SK-N-SH treated with all-trans-retinoic acid at 6 μM for 48 hours (cell line): ENCODE measurements at regions not wholly inside any gene's neighbourhood (a gene's known extent, or its start where the extent isn't known, plus 50 kb on each side); places are given as distances from the start of the nearest gene placed in this dataset.

Source experiments
- ATAC-seq: fragments of 200-7000 bp; cut with Tn5 transposase; 3 replicates; pipeline ENCODE4 v1.9.1; 2020; ENCODE audit warnings: mild to moderate bottlenecking, moderate library complexity
- CREB5 ChIP-seq: fragments of 250-450 bp; sonication (Bioruptor Pico); IDR thresholded peaks from 2 replicates; pipeline ENCODE4 v1.5.1; 2020; ENCODE audit warnings: low read depth, mild to moderate bottlenecking, moderate library complexity
- CSDC2 ChIP-seq: fragments of 250-450 bp; sonication (Bioruptor Pico); IDR thresholded peaks from 2 replicates; pipeline ENCODE4 v1.5.0; 2020; ENCODE audit warnings: mild to moderate bottlenecking, moderate library complexity
- CSRNP3 ChIP-seq: fragments of 250-450 bp; sonication (Bioruptor Pico); IDR thresholded peaks from 2 replicates; pipeline ENCODE4 v1.5.1; 2021; ENCODE audit warnings: mild to moderate bottlenecking, moderate library complexity
- ESRRG ChIP-seq: fragments of 250-450 bp; sonication (Bioruptor Pico); IDR thresholded peaks from 2 replicates; pipeline ENCODE4 v1.6.1; 2021; ENCODE audit warnings: mild to moderate bottlenecking
- GLIS3 ChIP-seq: fragments of 250-450 bp; sonication (Bioruptor Pico); IDR thresholded peaks from 2 replicates; pipeline ENCODE4 v1.5.0; 2020; ENCODE audit warnings: mild to moderate bottlenecking, moderate library complexity
- ISL1 ChIP-seq: fragments of 250-450 bp; sonication (Bioruptor Pico); IDR thresholded peaks from 2 replicates; pipeline ENCODE4 v2.1.2; 2022; ENCODE audit warnings: mild to moderate bottlenecking, moderate library complexity
- OSR1 ChIP-seq: fragments of 250-450 bp; sonication (Bioruptor Pico); IDR thresholded peaks from 2 replicates; pipeline ENCODE4 v1.8.0; 2022; ENCODE audit warnings: moderate library complexity, mild to moderate bottlenecking, inconsistent platforms
- PATZ1 ChIP-seq: fragments of 250-450 bp; sonication (Bioruptor Pico); IDR thresholded peaks from 2 replicates; pipeline ENCODE4 v1.8.0; 2020; ENCODE audit warnings: mild to moderate bottlenecking, moderate library complexity, borderline replicate concordance
- POU6F1 ChIP-seq: fragments of 250-450 bp; sonication (Bioruptor Pico); IDR thresholded peaks from 2 replicates; pipeline ENCODE4 v1.8.0; 2021; ENCODE audit warnings: low read depth, mild to moderate bottlenecking, moderate library complexity, borderline replicate concordance
- PPARA ChIP-seq: fragments of 250-450 bp; sonication (Bioruptor Pico); IDR thresholded peaks from 2 replicates; pipeline ENCODE4 v1.5.0; 2020; ENCODE audit warnings: mild to moderate bottlenecking, borderline replicate concordance
- RARB ChIP-seq: fragments of 250-450 bp; sonication (Bioruptor Pico); IDR thresholded peaks from 2 replicates; pipeline ENCODE4 v1.8.0; 2021; ENCODE audit warnings: mild to moderate bottlenecking, moderate library complexity
- SNAI2 ChIP-seq: fragments of 250-450 bp; sonication (Bioruptor Pico); IDR thresholded peaks from 2 replicates; pipeline ENCODE4 v1.5.0; 2020; ENCODE audit warnings: mild to moderate bottlenecking, moderate library complexity
- TOX ChIP-seq: fragments of 250-450 bp; sonication (Bioruptor Pico); IDR thresholded peaks from 2 replicates; pipeline ENCODE4 v1.8.0; 2021; ENCODE audit warnings: mild to moderate bottlenecking, moderate library complexity, borderline replicate concordance
- ZC3H10 ChIP-seq: fragments of 250-450 bp; sonication (Bioruptor Pico); IDR thresholded peaks from 2 replicates; pipeline ENCODE4 v1.5.1; 2021; ENCODE audit warnings: mild to moderate bottlenecking, moderate library complexity
- ZFP3 ChIP-seq: fragments of 250-450 bp; sonication (Bioruptor Pico); IDR thresholded peaks from 2 replicates; pipeline ENCODE4 v1.5.0; 2020; ENCODE audit warnings: mild to moderate bottlenecking, moderate library complexity
- ZFP30 ChIP-seq: fragments of 450-650 bp; formaldehyde crosslinking; IDR thresholded peaks from 2 replicates; pipeline ENCODE4 v1.5.0; 2022; ENCODE audit warnings: mild to moderate bottlenecking, moderate library complexity
- ZNF565 ChIP-seq: fragments of 450-650 bp; formaldehyde crosslinking; conservative IDR thresholded peaks from 2 replicates; pipeline ENCODE4 v1.5.0; 2020; ENCODE audit warnings: low read depth, mild to moderate bottlenecking, moderate library complexity
- ZNF70 ChIP-seq: fragments of 450-650 bp; formaldehyde crosslinking; IDR thresholded peaks from 2 replicates; pipeline ENCODE4 v1.5.0; 2020; ENCODE audit warnings: mild to moderate bottlenecking, moderate library complexity
- ZNF8 ChIP-seq: fragments of 450-650 bp; formaldehyde crosslinking; IDR thresholded peaks from 2 replicates; pipeline ENCODE4 v1.5.0; 2020; ENCODE audit warnings: mild to moderate bottlenecking, moderate library complexity

GRCh38 chr1:96418969-96419368, 302.6 kb upstream of the PTBP2 start (continued):
- TF ChIP-seq PATZ1 (no peak), GLIS3 (no peak), ZNF70 (no peak), ZFP30 (CRISPR knock-in tag) (no peak), PPARA (CRISPR knock-in tag) (no peak), ZNF8 (CRISPR knock-in tag) (no peak), CSDC2 (CRISPR knock-in tag) (no peak), ZNF565 (no peak)
- TF ChIP-seq, all 23 proteins: peak for 0

- no peak for ATAC-seq
- TF ChIP-seq PATZ1 (no peak), ZC3H10 (CRISPR knock-in tag) (no peak), ZFP30 (CRISPR knock-in tag) (no peak), OSR1 (CRISPR knock-in tag) (no peak), ZNF565 (no peak), CREB5 (CRISPR knock-in tag) (no peak), PPARA (CRISPR knock-in tag) (no peak), GLIS3 (no peak), CSRNP3 (CRISPR knock-in tag) (no peak), SNAI2 (CRISPR knock-in tag) (no peak), RARB (no peak), ZFP3 (CRISPR knock-in tag) (no peak), POU6F1 (no peak), ZNF70 (no peak), ESRRG (CRISPR knock-in tag) (no peak)
- TF ChIP-seq, all 23 proteins: peak for 0
Observed at GRCh38 chr1:96424877-96425276, 296.7 kb upstream of the PTBP2 start.

- no peak for ATAC-seq
- TF ChIP-seq GLIS3 (no peak), CREB5 (CRISPR knock-in tag) (no peak), TOX (CRISPR knock-in tag) (no peak), RARB (no peak), ZFP3 (CRISPR knock-in tag) (no peak), PPARA (CRISPR knock-in tag) (no peak), ZNF8 (CRISPR knock-in tag) (no peak), ZFP30 (CRISPR knock-in tag) (no peak), ISL1 (CRISPR knock-in tag) (no peak), POU6F1 (no peak)
Observed at GRCh38 chr1:96425382-96426129, 296.0 kb upstream of the PTBP2 start.
